H1 (cell line): ENCODE measurements at regions not wholly inside any gene's neighbourhood (a gene's known extent, or its start where the extent isn't known, plus 50 kb on each side); places are given as distances from the start of the nearest gene placed in this dataset.

Source experiments
- CTCF ChIA-PET: fragments of 300-600 bp; sonication (Branson Sonifier 250); formaldehyde crosslinking; loops from one replicate; lab custom pipeline; 2021; ENCODE audit not compliant: partially characterized antibody; lab: Charles Lee
- POLR2A ChIA-PET: fragments of 300-600 bp; sonication (Branson Sonifier 250); formaldehyde crosslinking; loops from one replicate; lab custom pipeline; 2021; ENCODE audit warnings: inconsistent platforms; ENCODE audit not compliant: partially characterized antibody; lab: Charles Lee
- DNase-seq, 2 experiments: peaks; one replicate each; pipeline versions ENCODE4 v3.0.0 to v3.0.0-alpha.2; 2010 to 2022; ENCODE audit warnings: low spot score in 2 of 2, low read depth in 1 of 2, mixed read lengths in 1 of 2
- FAIRE-seq: peaks from 2 replicates; lab custom pipeline; 2011; peaks lifted over from hg19 to GRCh38; lab: Jason Lieb, UNC
- H2AFZ ChIP-seq: 2 replicates; pipeline ENCODE4 v1.8.1; 2012; ENCODE audit warnings: low read length, inconsistent platforms
- H2AK5ac ChIP-seq: 2 replicates; pipeline ENCODE4 v1.6.1; 2013; ENCODE audit warnings: low read depth, low read length
- H2BK120ac ChIP-seq: replicated peaks from 2 replicates; pipeline ENCODE3; 2013; ENCODE audit warnings: low read depth, low read length, inconsistent platforms
- H2BK12ac ChIP-seq: 2 replicates; pipeline ENCODE4 v1.6.1; 2013; ENCODE audit warnings: low read depth, low read length
- H2BK15ac ChIP-seq: 2 replicates; pipeline ENCODE4 v1.6.1; 2013; ENCODE audit warnings: low read length
- H2BK20ac ChIP-seq: 2 replicates; pipeline ENCODE4 v1.6.1; 2013; ENCODE audit warnings: low read length
- H2BK5ac ChIP-seq: 2 replicates; pipeline ENCODE4 v1.6.1; 2013; ENCODE audit warnings: low read depth, low read length
- H3K14ac ChIP-seq: 2 replicates; pipeline ENCODE4 v1.6.1; 2013; ENCODE audit warnings: inconsistent platforms; ENCODE audit not compliant: insufficient read length
- H3K18ac ChIP-seq: 2 replicates; pipeline ENCODE4 v1.6.1; 2013; ENCODE audit warnings: low read length; ENCODE audit errors: extremely low read depth
- H3K23ac ChIP-seq: 2 replicates; pipeline ENCODE4 v1.6.1; 2013; ENCODE audit warnings: inconsistent platforms; ENCODE audit not compliant: insufficient read length
- H3K23me2 ChIP-seq: 2 replicates; pipeline ENCODE4 v1.6.1; 2013; ENCODE audit warnings: low read depth, low read length
- H3K27ac ChIP-seq: 2 replicates; pipeline ENCODE4 v1.6.1; 2011; ENCODE audit warnings: low read depth, low read length, inconsistent platforms
- H3K27me3 ChIP-seq, 4 experiments: replicated peaks in 1 of 4; 1 replicate in 1 of 4; 2 replicates in 3 of 4; pipeline versions ENCODE4 v1.6.1 to v1.8.1; 2011 to 2013; ENCODE audit warnings: low read length in 3 of 4, mild to moderate bottlenecking in 3 of 4, inconsistent platforms in 2 of 4, mixed read lengths in 2 of 4, moderate library complexity in 1 of 4; ENCODE audit not compliant: control insufficient read depth in 3 of 4, insufficient read depth in 3 of 4; ENCODE audit errors: extremely low read depth in 1 of 4
- H3K36me3 ChIP-seq, 4 experiments: 2 replicates each; pipeline versions ENCODE4 v1.6.1 to v1.8.1; 2011 to 2013; ENCODE audit warnings: mild to moderate bottlenecking in 4 of 4, low read length in 3 of 4, moderate library complexity in 2 of 4, control low read depth in 1 of 4, inconsistent platforms in 1 of 4; ENCODE audit not compliant: insufficient read depth in 4 of 4, control insufficient read depth in 2 of 4
- H3K4ac ChIP-seq: replicated peaks from 2 replicates; pipeline ENCODE3; 2013; ENCODE audit warnings: low read length, low read depth, mixed read lengths, inconsistent platforms; ENCODE audit not compliant: insufficient read length
- H3K4me1 ChIP-seq, 4 experiments: replicated peaks in 1 of 4; 1 replicate in 1 of 4; 2 replicates in 3 of 4; pipeline versions ENCODE4 v1.6.1 to v1.8.1; 2011 to 2013; ENCODE audit warnings: low read length in 3 of 4, inconsistent platforms in 2 of 4, mixed read lengths in 1 of 4; ENCODE audit not compliant: insufficient read depth in 4 of 4, control insufficient read depth in 3 of 4
- H3K4me2 ChIP-seq, 2 experiments: 2 replicates each; pipeline versions ENCODE4 v1.6.1 to v1.8.1; 2011 to 2013; ENCODE audit warnings: low read depth in 2 of 2, low read length in 2 of 2, control low read depth in 1 of 2, inconsistent platforms in 1 of 2, mild to moderate bottlenecking in 1 of 2; ENCODE audit not compliant: insufficient read depth in 1 of 2
- H3K4me3 ChIP-seq, 4 experiments: fragments of 200-600, 300-600 bp in 1 of 4; sonication (generic), shearing (Covaris generic), sonication (Bioruptor Twin) in 1 of 4; 2 replicates each; pipeline versions ENCODE4 v1.5.1 to v1.8.1; 2011 to 2016; ENCODE audit warnings: low read length in 4 of 4, low read depth in 3 of 4, control low read depth in 2 of 4, inconsistent platforms in 2 of 4, mild to moderate bottlenecking in 2 of 4, mixed read lengths in 1 of 4, moderate library complexity in 1 of 4; ENCODE audit not compliant: insufficient read depth in 2 of 4; ENCODE audit errors: extremely low read depth in 1 of 4
- H3K56ac ChIP-seq: replicated peaks from 2 replicates; pipeline ENCODE3; 2013; ENCODE audit warnings: low read depth, mild to moderate bottlenecking, mixed read lengths, low read length, inconsistent platforms; ENCODE audit not compliant: insufficient read length
- H3K79me1 ChIP-seq: 2 replicates; pipeline ENCODE4 v1.6.1; 2013; ENCODE audit warnings: low read depth, low read length, control low read depth
- H3K79me2 ChIP-seq, 2 experiments: 2 replicates each; pipeline versions ENCODE4 v1.6.1 to v1.8.1; 2012 to 2013; ENCODE audit warnings: low read length in 2 of 2, mild to moderate bottlenecking in 2 of 2, inconsistent platforms in 1 of 2; ENCODE audit not compliant: insufficient read depth in 2 of 2, control insufficient read depth in 1 of 2
- H3K9ac ChIP-seq, 4 experiments: replicated peaks in 1 of 4; 1 replicate in 1 of 4; 2 replicates in 3 of 4; pipeline versions ENCODE4 v1.6.1 to v1.8.1; 2011 to 2013; ENCODE audit warnings: low read depth in 3 of 4, low read length in 3 of 4, control low read depth in 2 of 4, mild to moderate bottlenecking in 2 of 4, moderate library complexity in 2 of 4, inconsistent platforms in 1 of 4; ENCODE audit errors: extremely low read depth in 1 of 4
- H3K9me3 ChIP-seq, 2 experiments: 2 replicates each; pipeline versions ENCODE4 v1.6.1 to v1.8.1; 2012 to 2013; ENCODE audit warnings: mild to moderate bottlenecking in 2 of 2, moderate library complexity in 2 of 2, control low read depth in 1 of 2, inconsistent platforms in 1 of 2, low read depth in 1 of 2, low read length in 1 of 2, mixed read lengths in 1 of 2; ENCODE audit not compliant: insufficient read depth in 2 of 2
- H4K20me1 ChIP-seq, 2 experiments: replicated peaks in 1 of 2; 2 replicates each; pipeline versions ENCODE3 to v1.8.1; 2011 to 2013; ENCODE audit warnings: inconsistent platforms in 2 of 2, low read length in 2 of 2, mild to moderate bottlenecking in 1 of 2; ENCODE audit not compliant: insufficient read depth in 2 of 2, control insufficient read depth in 1 of 2
- H4K5ac ChIP-seq: 2 replicates; pipeline ENCODE4 v1.6.1; 2013; ENCODE audit warnings: low read length, low read depth, mixed read lengths, inconsistent platforms; ENCODE audit not compliant: insufficient read length
- H4K8ac ChIP-seq: 2 replicates; pipeline ENCODE4 v1.8.0; 2013; ENCODE audit warnings: mild to moderate bottlenecking, moderate library complexity, low read length, inconsistent platforms; ENCODE audit not compliant: insufficient read depth; ENCODE audit errors: extremely low read depth
- H4K91ac ChIP-seq: replicated peaks from 2 replicates; pipeline ENCODE3; 2013; ENCODE audit warnings: low read length, mixed read lengths, inconsistent platforms; ENCODE audit not compliant: insufficient read length
- ASH2L ChIP-seq: fragments of 200-600, 300-600 bp; sonication (generic); IDR thresholded peaks from one replicate; pipeline ENCODE4 v1.7.1; 2017; ENCODE audit warnings: low read length
- ATF3 ChIP-seq: IDR thresholded peaks from 2 replicates; pipeline ENCODE4 v1.6.1; 2011; ENCODE audit warnings: low read depth, mild to moderate bottlenecking, low read length; ENCODE audit not compliant: insufficient read depth
- CTCF ChIP-seq, 3 experiments: IDR thresholded peaks; 1 replicate in 2 of 3; 2 replicates in 1 of 3; pipeline versions ENCODE4 v1.5.1 to v1.6.1; 2011; ENCODE audit warnings: low read length in 3 of 3, mild to moderate bottlenecking in 3 of 3, inconsistent platforms in 2 of 3, low read depth in 1 of 3, moderate library complexity in 1 of 3; ENCODE audit not compliant: insufficient read depth in 1 of 3; ENCODE audit errors: control extremely low read depth in 1 of 3
- EP300 ChIP-seq, 2 experiments: IDR thresholded peaks; 1 replicate in 1 of 2; 2 replicates in 1 of 2; pipeline ENCODE4 v1.6.1; 2011 to 2012; ENCODE audit warnings: low read depth in 2 of 2, low read length in 2 of 2, mild to moderate bottlenecking in 2 of 2, borderline replicate concordance in 1 of 2, inconsistent platforms in 1 of 2, moderate library complexity in 1 of 2
- GABPA ChIP-seq: IDR thresholded peaks from 2 replicates; pipeline ENCODE4 v1.6.1; 2011; ENCODE audit warnings: mild to moderate bottlenecking, low read length, moderate library complexity, borderline replicate concordance; ENCODE audit not compliant: insufficient read depth
- NRF1 ChIP-seq: IDR thresholded peaks from 2 replicates; pipeline ENCODE4 v1.6.1; 2011; ENCODE audit warnings: mild to moderate bottlenecking, low read depth, low read length, improper control_type of control experiment
- RBBP5 ChIP-seq: IDR thresholded peaks from 2 replicates; pipeline ENCODE4 v1.7.1; 2012; ENCODE audit warnings: low read depth, mild to moderate bottlenecking, inconsistent platforms, low read length, moderate library complexity, borderline replicate concordance
- WGBS, 2 experiments: shearing (Covaris generic) in 1 of 2; methylation state at CpG; one replicate each; pipeline versions ENCODE4 v1.1.6 to v1.1.7; 2013 to 2015; ENCODE audit warnings: low lambda C conversion rate in 2 of 2, mixed read lengths in 2 of 2, inconsistent platforms in 1 of 2, low coverage in 1 of 2, missing lambda C conversion rate in 1 of 2; ENCODE audit not compliant: insufficient replicate concordance in 2 of 2, insufficient coverage in 1 of 2, insufficient read length in 1 of 2; ENCODE audit errors: extremely low coverage in 1 of 2, missing lambda C conversion rate in 1 of 2; 5-methylcytosine and 5-hydroxymethylcytosine counted together
- TF ChIP-seq, protein P1 (sequence below): IDR thresholded peaks from 2 replicates; pipeline ENCODE4 v1.6.1; 2011; ENCODE audit warnings: low read length, improper control_type of control experiment

DNA sequence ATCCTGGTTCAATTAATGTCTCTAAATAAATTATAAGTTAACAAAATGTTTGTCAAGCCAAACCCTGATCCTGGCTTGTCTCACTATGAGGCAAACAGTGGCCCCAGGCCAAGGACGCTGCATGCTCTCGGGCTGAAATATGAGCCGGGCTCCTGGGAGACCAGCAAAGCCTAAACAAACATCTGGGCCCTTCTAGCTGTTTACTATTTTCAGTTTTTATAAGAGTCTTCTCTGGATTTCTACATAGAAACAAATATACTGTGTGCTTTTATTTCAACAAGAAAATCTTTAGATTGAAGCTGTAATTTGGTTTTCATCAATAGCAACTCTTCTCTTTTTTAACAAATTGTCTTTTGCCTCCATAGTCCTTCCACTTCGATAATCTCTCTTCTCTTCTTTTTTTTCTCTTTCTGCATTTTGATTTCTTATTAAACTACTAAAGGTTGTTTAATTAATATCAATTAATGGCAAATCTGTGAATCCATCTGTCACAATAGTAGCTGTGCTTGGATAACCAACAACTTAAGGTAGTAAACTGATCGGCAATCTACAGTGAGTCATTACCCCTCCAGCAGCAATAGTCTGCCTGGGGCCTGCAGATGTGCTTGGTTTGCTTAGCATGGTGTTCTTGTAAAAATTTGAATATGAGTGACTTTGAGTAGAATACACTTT lies 83.3 kb upstream of the DNAJC1 start:
- no peak overlapping the region for H3K18ac ChIP-seq
- H3K4me2 ChIP-seq, result 0 out of 4 replicates have a peak overlapping the region, but pooled peaks of 1 of the 2 experiments have one; percentile 3
- no peaks in the 10 kb centered on the region for H3K79me2 ChIP-seq
- peak overlapping the region; percentile 76; the same call in 1 of the 2 replicates for H2AFZ ChIP-seq
- CTCF ChIA-PET, result interaction anchor here (1.5 to 1.6 kb wide), 2 partner anchors 15 to 17 kb away, joined by 5 read pairs; no protein-coding TSS in a partner anchor
- H3K4me1 ChIP-seq, result peaks cover 0 to 8% (median 1%) of the 10 kb centered on the region in 4 experiments; a peak in 4 of 7 replicates
- H3K4ac ChIP-seq, result no peak overlapping the region
- H3K27me3 ChIP-seq, result no peaks in the 10 kb centered on the region
- H3K23ac ChIP-seq, result no peak overlapping the region
- H3K4me3 ChIP-seq, result no peak overlapping the region
- 47% methylated on average over 5 of the region's 5 CpGs; no CpG with 5 or more reads in 1 of the 2 experiments for WGBS, 2 experiments
- H4K91ac ChIP-seq, result no peak overlapping the region
- no peak overlapping the region for H2AK5ac ChIP-seq
- H2BK120ac ChIP-seq, result no peak overlapping the region
- no peak overlapping the region for H3K9ac ChIP-seq
- FAIRE-seq (peak; percentile 88), DNase-seq (no peak)
- H2BK20ac ChIP-seq, result no peak overlapping the region
- H3K36me3 ChIP-seq, result no peaks in the 10 kb centered on the region
- no peak overlapping the region for H3K27ac ChIP-seq
- H4K20me1 ChIP-seq, result no peaks in the 10 kb centered on the region
- no peaks in the 10 kb centered on the region for H3K9me3 ChIP-seq
- H2BK12ac ChIP-seq, result no peak overlapping the region
- no peak overlapping the region for H3K56ac ChIP-seq
- H3K79me1 ChIP-seq, result no peaks in the 10 kb centered on the region
- no peaks in the 10 kb centered on the region for H3K23me2 ChIP-seq
- no peak overlapping the region for H2BK5ac ChIP-seq
- no peak overlapping the region for H3K14ac ChIP-seq
- no peak overlapping the region for H2BK15ac ChIP-seq
- POLR2A ChIA-PET, result no interaction called here
- H4K8ac ChIP-seq, result no peak overlapping the region
- H4K5ac ChIP-seq, result no peak overlapping the region
- TF ChIP-seq RBBP5 (no peak), EP300 (IDR thresholded peaks at IDR 0.05; ENCODE audit: borderline replicate concordance in 1 of 2, low read depth in 2 of 2, low read length in 2 of 2) (no peak), ASH2L (no peak), CTCF (IDR thresholded peaks at IDR 0.05; ENCODE audit: control extremely low read depth in 1 of 3, insufficient read depth in 1 of 3, low read depth in 1 of 3, low read length in 3 of 3) (no peak), GABPA (no peak), NRF1 (no peak), ATF3 (no peak)
- TF ChIP-seq, protein P1, sequence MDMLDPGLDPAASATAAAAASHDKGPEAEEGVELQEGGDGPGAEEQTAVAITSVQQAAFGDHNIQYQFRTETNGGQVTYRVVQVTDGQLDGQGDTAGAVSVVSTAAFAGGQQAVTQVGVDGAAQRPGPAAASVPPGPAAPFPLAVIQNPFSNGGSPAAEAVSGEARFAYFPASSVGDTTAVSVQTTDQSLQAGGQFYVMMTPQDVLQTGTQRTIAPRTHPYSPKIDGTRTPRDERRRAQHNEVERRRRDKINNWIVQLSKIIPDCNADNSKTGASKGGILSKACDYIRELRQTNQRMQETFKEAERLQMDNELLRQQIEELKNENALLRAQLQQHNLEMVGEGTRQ, result no peak
